Loucy (cell line): ENCODE measurements at regions not wholly inside any gene's neighbourhood (a gene's known extent, or its start where the extent isn't known, plus 50 kb on each side); places are given as distances from the start of the nearest gene placed in this dataset.

Experiments
- EZH2phosphoT487 ChIP-seq: fragments of 200-600 bp; IDR thresholded peaks from 2 replicates; pipeline ENCODE4 v1.6.1; 2018; ENCODE audit warnings: antibody characterized with exemption, mild to moderate bottlenecking, moderate library complexity, borderline replicate concordance
- TF ChIP-seq, protein P1 (sequence below): fragments of 200-600 bp; sonication (generic); conservative IDR thresholded peaks from 2 replicates; pipeline ENCODE4 v1.5.1; 2014; ENCODE audit warnings: mild to moderate bottlenecking, antibody characterized with exemption, low read length

DNA sequence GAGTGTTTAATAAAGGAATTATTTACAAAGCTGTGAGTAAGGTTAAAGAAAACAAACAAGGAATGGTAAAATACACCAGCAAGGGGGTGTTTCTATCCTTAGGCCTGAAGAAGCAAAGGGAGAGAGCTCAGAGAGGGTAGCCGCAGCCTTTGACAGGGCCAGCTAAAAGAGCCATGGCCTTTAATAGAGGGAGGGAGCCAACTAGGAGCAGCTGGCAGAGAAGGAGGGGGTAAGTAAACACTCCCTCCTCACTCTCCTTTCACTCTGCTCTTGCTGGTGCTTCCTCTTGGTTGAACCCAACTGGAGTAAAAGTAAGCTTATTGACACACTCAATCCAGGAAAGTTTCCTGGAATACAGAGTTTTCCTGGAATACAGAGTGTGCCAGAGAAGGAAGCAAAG lies 87.5 kb downstream of the CH25H start:
- TF ChIP-seq, protein P1, sequence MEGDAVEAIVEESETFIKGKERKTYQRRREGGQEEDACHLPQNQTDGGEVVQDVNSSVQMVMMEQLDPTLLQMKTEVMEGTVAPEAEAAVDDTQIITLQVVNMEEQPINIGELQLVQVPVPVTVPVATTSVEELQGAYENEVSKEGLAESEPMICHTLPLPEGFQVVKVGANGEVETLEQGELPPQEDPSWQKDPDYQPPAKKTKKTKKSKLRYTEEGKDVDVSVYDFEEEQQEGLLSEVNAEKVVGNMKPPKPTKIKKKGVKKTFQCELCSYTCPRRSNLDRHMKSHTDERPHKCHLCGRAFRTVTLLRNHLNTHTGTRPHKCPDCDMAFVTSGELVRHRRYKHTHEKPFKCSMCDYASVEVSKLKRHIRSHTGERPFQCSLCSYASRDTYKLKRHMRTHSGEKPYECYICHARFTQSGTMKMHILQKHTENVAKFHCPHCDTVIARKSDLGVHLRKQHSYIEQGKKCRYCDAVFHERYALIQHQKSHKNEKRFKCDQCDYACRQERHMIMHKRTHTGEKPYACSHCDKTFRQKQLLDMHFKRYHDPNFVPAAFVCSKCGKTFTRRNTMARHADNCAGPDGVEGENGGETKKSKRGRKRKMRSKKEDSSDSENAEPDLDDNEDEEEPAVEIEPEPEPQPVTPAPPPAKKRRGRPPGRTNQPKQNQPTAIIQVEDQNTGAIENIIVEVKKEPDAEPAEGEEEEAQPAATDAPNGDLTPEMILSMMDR: no peak
- TF ChIP-seq EZH2phosphoT487: no peak
